Aorta (tissue), 5 donors: ENCODE measurements at regions not wholly inside any gene's neighbourhood (a gene's known extent, or its start where the extent isn't known, plus 50 kb on each side); places are given as distances from the start of the nearest gene placed in this dataset.

ENCODE experiments used
- ATAC-seq: fragments of 200-7000 bp; cut with Tn5 transposase; one replicate; pipeline ENCODE4 v1.9.1; 2022; ENCODE audit warnings: moderate library complexity; ENCODE audit not compliant: low FRiP score
- DNase-seq, 2 donors: peaks; one replicate each; pipeline ENCODE4 v3.0.0-alpha.2; 2020
- H3K27ac ChIP-seq, 2 donors: one replicate each; pipeline ENCODE4 v1.5.1; 2013; ENCODE audit warnings: low read length in 2 of 2, mild to moderate bottlenecking in 2 of 2, moderate library complexity in 2 of 2, control low read depth in 1 of 2, inconsistent platforms in 1 of 2, low read depth in 1 of 2
- H3K27me3 ChIP-seq, 2 donors: one replicate each; pipeline ENCODE4 v1.6.1; 2013; ENCODE audit warnings: control low read depth in 1 of 2, low read length in 1 of 2, mild to moderate bottlenecking in 1 of 2, moderate library complexity in 1 of 2; ENCODE audit not compliant: insufficient read depth in 2 of 2, control insufficient read depth in 1 of 2
- H3K36me3 ChIP-seq, 2 donors: one replicate each; pipeline ENCODE4 v1.6.1; 2013; ENCODE audit warnings: control low read depth in 1 of 2, low read length in 1 of 2, mild to moderate bottlenecking in 1 of 2; ENCODE audit not compliant: insufficient read depth in 2 of 2, control insufficient read depth in 1 of 2
- H3K4me1 ChIP-seq, 2 donors: one replicate each; pipeline ENCODE4 v1.6.1; 2013; ENCODE audit warnings: low read length in 2 of 2, control low read depth in 1 of 2, mild to moderate bottlenecking in 1 of 2, moderate library complexity in 1 of 2; ENCODE audit not compliant: insufficient read depth in 2 of 2, control insufficient read depth in 1 of 2
- H3K4me3 ChIP-seq, 2 donors: one replicate each; pipeline ENCODE4 v1.5.1; 2013; ENCODE audit warnings: low read length in 2 of 2, control low read depth in 1 of 2, mild to moderate bottlenecking in 1 of 2
- H3K9me3 ChIP-seq: one replicate; pipeline ENCODE4 v1.6.1; 2013; ENCODE audit warnings: mild to moderate bottlenecking, low read length; ENCODE audit not compliant: control insufficient read depth
- WGBS, 2 donors: extraction: QIAGEN DNeasy Blood & Tissue Kit; methylation state at CpG; one replicate each; pipeline ENCODE4 v1.1.7; 2013; 5-methylcytosine and 5-hydroxymethylcytosine counted together
- intact Hi-C, 2 donors: fragments of 100-400 bp; cut with DNase I; formaldehyde crosslinking; loops; one replicate each; pipeline versions ENCODE4 v1.14.2 to v1.15.0; 2022
- donor health status: healthy with polysubstance abuse.
- donor health status: Bipolar disorder and iron deficiency.
- donor health status: DM: no; HTN: no; CAD: no.
- donor health status: DM: no; HTN: no; CAD: no.
- donor health status: DM: yes; HTN: yes; CAD: no.

- ATAC-seq (no peak), DNase-seq (no peak)
- Histone ChIP-seq H3K27ac (no peak overlapping the region), H3K4me1 (no peaks in the 10 kb centered on the region), H3K4me3 (no peak overlapping the region), H3K9me3 (no peaks in the 10 kb centered on the region), H3K27me3 (no peaks in the 10 kb centered on the region), H3K36me3 (no peaks in the 10 kb centered on the region)
- intact Hi-C loops, result no loop called here
- WGBS, 2 donors, result 94 to 96% methylated on average over 2 of the region's 2 CpGs
Observed at GRCh38 chr4:58475097-58475496, 1364.9 kb upstream of the IGFBP7 start.

GRCh38 chr4:58465031-58465430 is 1354.8 kb upstream of the IGFBP7 start:
- Histone ChIP-seq H3K36me3 (no peaks in the 10 kb centered on the region), H3K4me1 (no peaks in the 10 kb centered on the region), H3K4me3 (no peak overlapping the region), H3K9me3 (peaks cover 6% of the 10 kb centered on the region), H3K27ac (no peak overlapping the region), H3K27me3 (no peaks in the 10 kb centered on the region)
- intact Hi-C loops, result no loop called here
- ATAC-seq (no peak), DNase-seq (no peak)
- 95% methylated on average over 11 to 13 of the region's 13 CpGs for WGBS, 2 donors

GRCh38 chr4:58456727-58457384 is 1346.7 kb upstream of the IGFBP7 start:
- peak; percentile 44 for ATAC-seq
- 96 to 97% methylated on average over 26 of the region's 26 CpGs for WGBS, 2 donors
- intact Hi-C loops, result no loop called here
- Histone ChIP-seq H3K36me3 (no peaks in the 10 kb centered on the region), H3K4me1 (no peaks in the 10 kb centered on the region), H3K9me3 (no peaks in the 10 kb centered on the region), H3K4me3 (no peak overlapping the region), H3K27ac (no peak overlapping the region), H3K27me3 (no peaks in the 10 kb centered on the region)
- DNase-seq, result no peak

- Histone ChIP-seq H3K27me3 (no peaks in the 10 kb centered on the region), H3K36me3 (no peaks in the 10 kb centered on the region), H3K27ac (no peak overlapping the region), H3K4me1 (no peaks in the 10 kb centered on the region), H3K9me3 (no peaks in the 10 kb centered on the region), H3K4me3 (no peak overlapping the region)
- intact Hi-C loops, result no loop called here
- DNase-seq (no peak), ATAC-seq (no peak)
- WGBS, 2 donors, result 78% methylated on average over 6 of the region's 6 CpGs
Observed at GRCh38 chr4:58453956-58454355, 1343.8 kb upstream of the IGFBP7 start.

- no peak for DNase-seq
- 58 to 73% methylated on average over 2 of the region's 2 CpGs for WGBS, 2 donors
- Histone ChIP-seq H3K4me1 (no peaks in the 10 kb centered on the region), H3K27me3 (no peaks in the 10 kb centered on the region), H3K36me3 (no peaks in the 10 kb centered on the region), H3K4me3 (no peak overlapping the region), H3K9me3 (no peaks in the 10 kb centered on the region), H3K27ac (no peak overlapping the region)
- intact Hi-C loops, result no loop called here
- no peak for ATAC-seq
Observed at GRCh38 chr4:58451707-58452106, 1341.5 kb upstream of the IGFBP7 start.

- DNase-seq (no peak), ATAC-seq (no peak)
- Histone ChIP-seq H3K4me1 (no peaks in the 10 kb centered on the region), H3K36me3 (no peaks in the 10 kb centered on the region), H3K27ac (no peak overlapping the region), H3K27me3 (no peaks in the 10 kb centered on the region), H3K4me3 (no peak overlapping the region), H3K9me3 (no peaks in the 10 kb centered on the region)
- WGBS, 2 donors, result 98 to 99% methylated on average over 11 of the region's 11 CpGs
- intact Hi-C loops, result no loop called here
Observed at GRCh38 chr4:58435871-58436270, 1325.7 kb upstream of the IGFBP7 start.

GRCh38 chr4:58413849-58414248 is 1303.7 kb upstream of the IGFBP7 start:
- DNase-seq (no peak), ATAC-seq (no peak)
- Histone ChIP-seq H3K27ac (no peak overlapping the region), H3K9me3 (peaks cover 1% of the 10 kb centered on the region), H3K36me3 (no peaks in the 10 kb centered on the region), H3K4me3 (no peak overlapping the region), H3K27me3 (no peaks in the 10 kb centered on the region), H3K4me1 (no peaks in the 10 kb centered on the region)
- 68 to 78% methylated on average over 1 of the region's 1 CpG for WGBS, 2 donors
- intact Hi-C loops, result no loop called here

GRCh38 chr4:58411904-58412303 is 1301.7 kb upstream of the IGFBP7 start:
- Histone ChIP-seq H3K36me3 (no peaks in the 10 kb centered on the region), H3K27ac (no peak overlapping the region), H3K9me3 (peaks cover 1% of the 10 kb centered on the region), H3K4me3 (no peak overlapping the region), H3K27me3 (no peaks in the 10 kb centered on the region), H3K4me1 (no peaks in the 10 kb centered on the region)
- 62 to 83% methylated on average over 2 of the region's 2 CpGs for WGBS, 2 donors
- DNase-seq (no peak), ATAC-seq (no peak)
- intact Hi-C loops, result no loop called here

GRCh38 chr4:58406762-58407161 is 1296.6 kb upstream of the IGFBP7 start:
- no peaks in the 10 kb centered on the region for H3K36me3 ChIP-seq
- WGBS, 2 donors, result 52 to 67% methylated on average over 2 of the region's 2 CpGs
- no peak for DNase-seq
- peaks cover 1% of the 10 kb centered on the region for H3K9me3 ChIP-seq
- no peak overlapping the region for H3K27ac ChIP-seq
- no peak for ATAC-seq
- H3K4me3 ChIP-seq, result no peak overlapping the region
- intact Hi-C loops, result no loop called here
- H3K27me3 ChIP-seq, result no peaks in the 10 kb centered on the region
- H3K4me1 ChIP-seq, result no peaks in the 10 kb centered on the region
